CD8-positive, alpha-beta memory T cell (primary cell): ENCODE measurements at regions not wholly inside any gene's neighbourhood (a gene's known extent, or its start where the extent isn't known, plus 50 kb on each side); places are given as distances from the start of the nearest gene placed in this dataset.
A peak's percentile ranks its signal among the peaks of the same experiment; 100 is the strongest.

Experiments
- CTCF ChIA-PET: fragments of 350-600 bp; sonication (Branson Sonifier 250); formaldehyde crosslinking; loops from one replicate; lab custom pipeline; 2021; ENCODE audit warnings: antibody characterized with exemption; lab: Charles Lee
- POLR2A ChIA-PET: fragments of 350-600 bp; sonication (Branson Sonifier 250); formaldehyde crosslinking; loops from one replicate; lab custom pipeline; 2021; ENCODE audit warnings: antibody characterized with exemption; lab: Charles Lee
- DNase-seq, 5 donors: peaks; one replicate each; pipeline versions ENCODE4 v3.0.0 to v3.0.0-alpha.2; 2020 to 2022; ENCODE audit warnings: mixed read lengths in 1 of 5
- H3K27ac ChIP-seq: one replicate; pipeline ENCODE4 v1.7.0; 2013; ENCODE audit warnings: low read depth, mild to moderate bottlenecking, low read length, moderate library complexity
- H3K27me3 ChIP-seq: 2 replicates; pipeline ENCODE4 v1.7.0; 2013; ENCODE audit warnings: low read length, mild to moderate bottlenecking; ENCODE audit not compliant: insufficient read depth, poor library complexity, severe bottlenecking
- H3K36me3 ChIP-seq: 2 replicates; pipeline ENCODE4 v1.7.0; 2013; ENCODE audit warnings: mild to moderate bottlenecking, low read length, moderate library complexity; ENCODE audit not compliant: insufficient read depth
- H3K4me1 ChIP-seq: 2 replicates; pipeline ENCODE4 v1.7.0; 2013; ENCODE audit warnings: mild to moderate bottlenecking, low read length, moderate library complexity; ENCODE audit not compliant: insufficient read depth
- H3K4me3 ChIP-seq: 2 replicates; pipeline ENCODE4 v1.7.0; 2013; ENCODE audit warnings: mild to moderate bottlenecking, low read length
- H3K9me3 ChIP-seq: 2 replicates; pipeline ENCODE4 v1.7.0; 2013; ENCODE audit warnings: mild to moderate bottlenecking, low read length
- H3K27ac Mint-ChIP-seq, 8 donors: one replicate each; pipeline ENCODE4 v1.8.0; 2020 to 2021; ENCODE audit warnings: mixed read lengths in 8 of 8, mild to moderate bottlenecking in 6 of 8, inconsistent platforms in 3 of 8, moderate library complexity in 3 of 8
- H3K27me3 Mint-ChIP-seq, 2 donors: one replicate each; pipeline ENCODE4 v1.8.0; 2020 to 2021; ENCODE audit warnings: mixed read lengths in 2 of 2, mild to moderate bottlenecking in 1 of 2, moderate library complexity in 1 of 2
- H3K36me3 Mint-ChIP-seq, 3 donors: one replicate each; pipeline ENCODE4 v1.8.0; 2020 to 2021; ENCODE audit warnings: mixed read lengths in 3 of 3, inconsistent platforms in 1 of 3, mild to moderate bottlenecking in 1 of 3
- H3K4me1 Mint-ChIP-seq, 3 donors: one replicate each; pipeline ENCODE4 v1.8.0; 2020 to 2021; ENCODE audit warnings: mixed read lengths in 3 of 3, inconsistent platforms in 1 of 3, mild to moderate bottlenecking in 1 of 3
- H3K4me3 Mint-ChIP-seq, 7 donors: one replicate each; pipeline ENCODE4 v1.8.0; 2020 to 2021; ENCODE audit warnings: mixed read lengths in 7 of 7, mild to moderate bottlenecking in 6 of 7, moderate library complexity in 4 of 7, inconsistent platforms in 2 of 7
- H3K9me3 Mint-ChIP-seq, 5 donors: one replicate each; pipeline ENCODE4 v1.8.0; 2020 to 2022; ENCODE audit warnings: mixed read lengths in 5 of 5, mild to moderate bottlenecking in 3 of 5, moderate library complexity in 2 of 5, inconsistent platforms in 1 of 5

- ChIA-PET POLR2A (no interaction called here), CTCF (no interaction called here)
- no peak overlapping the region for H3K27ac Mint-ChIP-seq
- Histone ChIP-seq H3K4me1 (no peaks in the 10 kb centered on the region), H3K9me3 (no peaks in the 10 kb centered on the region), H3K36me3 (no peaks in the 10 kb centered on the region), H3K4me3 (no peak overlapping the region), H3K27ac (no peak overlapping the region), H3K27me3 (no peaks in the 10 kb centered on the region)
- H3K9me3 Mint-ChIP-seq, result no peaks in the 10 kb centered on the region
- H3K4me1 Mint-ChIP-seq, result no peaks in the 10 kb centered on the region
- no peak for DNase-seq
- peaks cover 2 to 6% of the 10 kb centered on the region in 2 donors for H3K27me3 Mint-ChIP-seq
- no peaks in the 10 kb centered on the region for H3K36me3 Mint-ChIP-seq
- H3K4me3 Mint-ChIP-seq, result no peak overlapping the region
Measured at GRCh38 chr17:15006421-15007128, 258.6 kb downstream of the PMP22 start.

- CTCF ChIA-PET, result no interaction called here
- H3K9me3 ChIP-seq, result no peaks in the 10 kb centered on the region
- Mint-ChIP-seq H3K9me3 (peaks cover 0 to 3% (median 0%) of the 10 kb centered on the region in 5 donors), H3K27ac (no peak overlapping the region), H3K27me3 (peaks cover 4 to 8% of the 10 kb centered on the region in 2 donors), H3K36me3 (no peaks in the 10 kb centered on the region), H3K4me1 (no peaks in the 10 kb centered on the region), H3K4me3 (no peak overlapping the region)
- no peak overlapping the region for H3K4me3 ChIP-seq
- POLR2A ChIA-PET, result no interaction called here
- H3K27ac ChIP-seq, result no peak overlapping the region
- H3K36me3 ChIP-seq, result no peaks in the 10 kb centered on the region
- DNase-seq, result no peak
- no peaks in the 10 kb centered on the region for H3K27me3 ChIP-seq
- no peaks in the 10 kb centered on the region for H3K4me1 ChIP-seq
Measured at GRCh38 chr17:15000661-15001060, 264.5 kb downstream of the PMP22 start.

DNA sequence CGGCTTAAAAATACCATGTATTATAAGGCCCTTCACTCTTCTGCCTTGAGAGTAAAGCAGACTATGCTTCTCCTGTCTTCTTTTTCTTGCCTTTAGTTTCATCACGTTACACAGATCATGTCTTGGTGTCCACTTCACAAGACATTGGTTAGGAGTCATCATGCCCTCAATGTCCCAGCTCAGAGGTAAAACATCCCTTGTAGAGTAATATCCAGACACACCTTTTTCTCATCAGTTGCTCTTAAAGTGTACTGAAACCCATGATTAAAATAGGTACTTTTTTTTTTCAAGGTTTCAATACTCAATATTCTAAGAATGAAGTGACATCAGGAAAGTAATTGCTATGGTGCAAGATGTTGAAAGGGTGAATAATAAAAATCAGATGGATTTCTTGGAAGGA, 267.8 kb downstream of the PMP22 start:
- POLR2A ChIA-PET, result no interaction called here
- no peaks in the 10 kb centered on the region for H3K27me3 ChIP-seq
- no peaks in the 10 kb centered on the region for H3K9me3 ChIP-seq
- no peaks in the 10 kb centered on the region for H3K4me1 ChIP-seq
- Mint-ChIP-seq H3K36me3 (no peaks in the 10 kb centered on the region), H3K4me1 (no peaks in the 10 kb centered on the region), H3K9me3 (peaks cover 0 to 3% (median 0%) of the 10 kb centered on the region in 5 donors), H3K27me3 (peaks cover 4 to 8% of the 10 kb centered on the region in 2 donors), H3K27ac (peak overlapping the region in 1 of 8 donors; percentile 54), H3K4me3 (no peak overlapping the region)
- H3K27ac ChIP-seq, result no peak overlapping the region
- CTCF ChIA-PET, result no interaction called here
- no peak overlapping the region for H3K4me3 ChIP-seq
- DNase-seq, result no peak
- no peaks in the 10 kb centered on the region for H3K36me3 ChIP-seq

DNA sequence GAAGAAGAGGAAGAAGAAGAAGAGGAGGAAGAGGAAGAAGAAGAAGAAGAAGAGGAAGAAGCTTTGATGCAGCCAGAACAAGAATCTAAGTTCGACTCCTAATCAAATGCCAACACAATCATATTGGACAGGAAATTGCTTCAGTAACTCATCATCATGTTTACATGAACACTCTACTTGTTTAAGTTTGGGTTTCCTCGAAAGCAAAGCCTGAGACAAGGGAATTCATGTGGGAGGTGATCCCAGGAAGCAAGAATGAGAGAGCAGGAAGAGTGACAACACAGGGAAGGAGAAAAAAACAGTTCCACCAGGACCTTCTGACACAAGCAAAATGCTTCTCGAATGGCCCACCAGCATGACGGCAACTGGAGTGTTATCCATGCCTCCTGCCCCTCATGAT, 279.0 kb downstream of the PMP22 start:
- Mint-ChIP-seq H3K27ac (no peak overlapping the region), H3K36me3 (no peaks in the 10 kb centered on the region), H3K9me3 (no peaks in the 10 kb centered on the region), H3K4me1 (no peaks in the 10 kb centered on the region), H3K4me3 (no peak overlapping the region), H3K27me3 (peaks cover 0 to 7% of the 10 kb centered on the region in 2 donors)
- Histone ChIP-seq H3K9me3 (no peaks in the 10 kb centered on the region), H3K27me3 (no peaks in the 10 kb centered on the region), H3K36me3 (no peaks in the 10 kb centered on the region), H3K4me1 (no peaks in the 10 kb centered on the region), H3K4me3 (no peak overlapping the region), H3K27ac (no peak overlapping the region)
- DNase-seq, result no peak
- ChIA-PET CTCF (no interaction called here), POLR2A (interaction anchor here (0.5 kb wide), 1 partner anchor 608 kb away, joined by 4 read pairs; no protein-coding TSS in a partner anchor)

DNA sequence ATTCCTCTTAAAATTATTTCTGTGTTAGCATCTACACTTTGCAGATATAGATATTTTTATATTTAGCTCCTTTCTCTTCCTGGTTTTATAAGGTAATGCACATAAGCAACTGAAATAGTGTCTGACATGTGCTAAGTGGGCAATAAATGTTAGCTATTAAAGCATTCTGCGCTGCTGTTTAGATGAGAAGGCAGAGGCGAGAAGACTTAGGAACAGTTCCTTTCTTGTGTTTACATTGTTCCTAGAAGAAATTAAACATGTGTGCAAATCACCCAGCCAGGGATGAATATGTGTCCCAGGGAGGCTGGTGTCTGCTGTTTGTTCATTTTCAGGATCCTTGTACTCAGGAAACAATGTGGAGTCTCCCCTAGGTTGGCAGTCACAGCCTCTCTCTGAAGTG, 292.3 kb downstream of the PMP22 start:
- Histone ChIP-seq H3K4me1 (no peaks in the 10 kb centered on the region), H3K36me3 (no peaks in the 10 kb centered on the region), H3K27me3 (no peaks in the 10 kb centered on the region), H3K9me3 (no peaks in the 10 kb centered on the region), H3K27ac (no peak overlapping the region), H3K4me3 (no peak overlapping the region)
- ChIA-PET CTCF (no interaction called here), POLR2A (interaction anchor here (0.5 kb wide), 1 partner anchor 241 kb away, joined by 3 read pairs; no protein-coding TSS in a partner anchor)
- Mint-ChIP-seq H3K27ac (no peak overlapping the region), H3K4me3 (no peak overlapping the region), H3K4me1 (no peaks in the 10 kb centered on the region), H3K36me3 (no peaks in the 10 kb centered on the region), H3K27me3 (peaks cover 26 to 35% of the 10 kb centered on the region in 2 donors), H3K9me3 (peaks cover 10 to 32% (median 22%) of the 10 kb centered on the region in 5 donors)
- no peak for DNase-seq

GRCh38 chr17:14971054-14971453, 294.1 kb downstream of the PMP22 start:
- no peak for DNase-seq
- H3K4me1 ChIP-seq, result no peaks in the 10 kb centered on the region
- no peak overlapping the region for H3K27ac ChIP-seq
- Mint-ChIP-seq H3K27me3 (peaks cover 24 to 35% of the 10 kb centered on the region in 2 donors), H3K9me3 (peaks cover 13 to 32% (median 22%) of the 10 kb centered on the region in 5 donors), H3K27ac (no peak overlapping the region), H3K4me1 (no peaks in the 10 kb centered on the region), H3K36me3 (no peaks in the 10 kb centered on the region), H3K4me3 (no peak overlapping the region)
- ChIA-PET POLR2A (no interaction called here), CTCF (no interaction called here)
- H3K36me3 ChIP-seq, result no peaks in the 10 kb centered on the region
- H3K27me3 ChIP-seq, result no peaks in the 10 kb centered on the region
- no peaks in the 10 kb centered on the region for H3K9me3 ChIP-seq
- H3K4me3 ChIP-seq, result no peak overlapping the region

- Mint-ChIP-seq H3K4me3 (no peak overlapping the region), H3K9me3 (peaks cover 0 to 3% (median 2%) of the 10 kb centered on the region in 5 donors), H3K27ac (no peak overlapping the region), H3K27me3 (peaks cover 0 to 1% of the 10 kb centered on the region in 2 donors), H3K36me3 (no peaks in the 10 kb centered on the region), H3K4me1 (no peaks in the 10 kb centered on the region)
- no peak for DNase-seq
- ChIA-PET CTCF (no interaction called here), POLR2A (no interaction called here)
- no peaks in the 10 kb centered on the region for H3K9me3 ChIP-seq
- H3K4me3 ChIP-seq, result no peak overlapping the region
- H3K36me3 ChIP-seq, result no peaks in the 10 kb centered on the region
- H3K27me3 ChIP-seq, result no peaks in the 10 kb centered on the region
- H3K4me1 ChIP-seq, result no peaks in the 10 kb centered on the region
- H3K27ac ChIP-seq, result no peak overlapping the region
Measured at GRCh38 chr17:14959106-14959648, 305.9 kb downstream of the PMP22 start.

- no peaks in the 10 kb centered on the region for H3K36me3 ChIP-seq
- ChIA-PET CTCF (no interaction called here), POLR2A (no interaction called here)
- H3K27me3 ChIP-seq, result no peaks in the 10 kb centered on the region
- no peak for DNase-seq
- Mint-ChIP-seq H3K36me3 (no peaks in the 10 kb centered on the region), H3K4me3 (no peak overlapping the region), H3K9me3 (peaks cover 0 to 2% (median 0%) of the 10 kb centered on the region in 5 donors), H3K27ac (peak overlapping the region in 1 of 8 donors; percentile 26), H3K4me1 (no peaks in the 10 kb centered on the region), H3K27me3 (peaks cover 2 to 8% of the 10 kb centered on the region in 2 donors)
- no peaks in the 10 kb centered on the region for H3K4me1 ChIP-seq
- no peak overlapping the region for H3K27ac ChIP-seq
- no peak overlapping the region for H3K4me3 ChIP-seq
- no peaks in the 10 kb centered on the region for H3K9me3 ChIP-seq
Measured at GRCh38 chr17:14953405-14953804, 311.7 kb downstream of the PMP22 start.
